Endodermal cell (in vitro differentiated cells): ENCODE measurements at regions not wholly inside any gene's neighbourhood (a gene's known extent, or its start where the extent isn't known, plus 50 kb on each side); places are given as distances from the start of the nearest gene placed in this dataset.

Experiments
- DNase-seq: peaks from one replicate; pipeline ENCODE4 v3.0.0-alpha.2; 2017
- H3K27ac ChIP-seq: 2 replicates; pipeline ENCODE4 v1.5.1; 2013; ENCODE audit warnings: mild to moderate bottlenecking, low read depth, low read length, moderate library complexity
- H3K27me3 ChIP-seq: 2 replicates; pipeline ENCODE4 v1.6.1; 2013; ENCODE audit warnings: mild to moderate bottlenecking, low read length, moderate library complexity; ENCODE audit not compliant: insufficient read depth, control insufficient read depth, poor library complexity, severe bottlenecking
- H3K36me3 ChIP-seq: 2 replicates; pipeline ENCODE4 v1.7.0; 2013; ENCODE audit warnings: mild to moderate bottlenecking, low read length, moderate library complexity; ENCODE audit not compliant: control insufficient read depth, insufficient read depth
- H3K4me1 ChIP-seq: one replicate; pipeline ENCODE4 v1.7.0; 2013; ENCODE audit warnings: low read length; ENCODE audit not compliant: control insufficient read depth, insufficient read depth
- H3K4me3 ChIP-seq: 2 replicates; pipeline ENCODE4 v1.5.1; 2013; ENCODE audit warnings: mild to moderate bottlenecking, low read length, moderate library complexity
- H3K9ac ChIP-seq: 2 replicates; pipeline ENCODE4 v1.6.1; 2013; ENCODE audit warnings: mild to moderate bottlenecking, low read length, moderate library complexity; ENCODE audit not compliant: poor library complexity, severe bottlenecking; ENCODE audit errors: extremely low read depth
- H3K9me3 ChIP-seq: 2 replicates; pipeline ENCODE4 v1.6.1; 2013; ENCODE audit warnings: mild to moderate bottlenecking, low read length, moderate library complexity; ENCODE audit not compliant: control insufficient read depth
- H3K27ac Mint-ChIP-seq: 2 replicates; pipeline ENCODE4 v1.8.0; 2020; ENCODE audit warnings: mixed read lengths
- H3K27me3 Mint-ChIP-seq: 2 replicates; pipeline ENCODE4 v1.8.0; 2021; ENCODE audit warnings: mild to moderate bottlenecking, mixed read lengths; ENCODE audit not compliant: insufficient read depth
- H3K36me3 Mint-ChIP-seq: 2 replicates; pipeline ENCODE4 v1.8.0; 2020; ENCODE audit warnings: low read depth, mixed read lengths
- H3K4me1 Mint-ChIP-seq: 2 replicates; pipeline ENCODE4 v1.8.0; 2020; ENCODE audit warnings: mixed read lengths
- H3K4me3 Mint-ChIP-seq: 2 replicates; pipeline ENCODE4 v1.8.0; 2020; ENCODE audit warnings: mild to moderate bottlenecking, moderate library complexity, mixed read lengths
- H3K9me3 Mint-ChIP-seq: 2 replicates; pipeline ENCODE4 v1.8.0; 2020; ENCODE audit warnings: mild to moderate bottlenecking, mixed read lengths
- WGBS, 2 experiments: methylation state at CpG; one replicate each; pipeline versions ENCODE4 v1.1.5 to v1.1.7; 2013; ENCODE audit warnings: missing lambda C conversion rate in 2 of 2, mixed read lengths in 1 of 2; ENCODE audit not compliant: insufficient coverage in 1 of 2, insufficient read length in 1 of 2; 5-methylcytosine and 5-hydroxymethylcytosine counted together
- TF ChIP-seq, protein P1 (sequence below): fragments of 200-600 bp; sonication (generic); conservative IDR thresholded peaks from 2 replicates; pipeline ENCODE4 v1.5.0; 2021; ENCODE audit warnings: antibody characterized with exemption, mild to moderate bottlenecking

DNA sequence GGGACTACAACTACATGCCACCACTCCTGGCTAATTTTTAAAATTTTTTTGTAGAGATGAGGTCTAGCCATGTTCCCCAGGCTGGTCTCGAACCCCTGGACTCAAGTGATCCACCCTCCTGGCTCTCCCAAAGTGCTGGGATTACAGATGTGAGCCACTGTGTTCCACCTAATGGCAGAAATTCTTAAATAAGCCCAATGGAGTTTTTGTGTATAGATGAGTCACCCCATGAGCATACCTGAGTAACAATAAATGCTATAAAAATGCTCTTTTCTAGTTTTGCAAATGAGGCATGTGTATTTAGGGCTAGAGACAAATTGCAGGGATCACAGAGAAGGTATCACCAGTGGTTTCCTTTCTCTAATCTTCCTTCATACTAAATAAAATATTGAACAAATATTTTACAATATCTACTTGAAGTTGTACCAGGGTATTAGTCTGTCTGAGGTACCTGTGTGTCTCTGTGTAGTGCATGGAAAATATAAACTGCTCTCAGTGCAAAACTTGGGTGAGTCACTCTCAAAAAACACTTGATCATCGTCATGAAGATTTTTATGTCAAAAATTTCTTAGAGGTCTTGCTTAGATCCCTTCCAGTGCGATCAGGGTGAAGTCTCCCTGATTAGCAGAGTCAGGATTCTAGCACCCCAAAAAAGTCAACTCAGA, 337.1 kb upstream of the MMADHC start:
- no peak overlapping the region for H3K9ac ChIP-seq
- Mint-ChIP-seq H3K36me3 (no peaks in the 10 kb centered on the region), H3K9me3 (peaks cover 5% of the 10 kb centered on the region), H3K4me3 (no peak overlapping the region), H3K27ac (no peak overlapping the region), H3K4me1 (peaks cover 3% of the 10 kb centered on the region), H3K27me3 (peaks cover 10% of the 10 kb centered on the region)
- no peak overlapping the region for H3K4me3 ChIP-seq
- no peak for DNase-seq
- 94 to 100% methylated on average over 3 of the region's 3 CpGs for WGBS, 2 experiments
- H3K4me1 ChIP-seq: no peaks in the 10 kb centered on the region
- TF ChIP-seq, protein P1, sequence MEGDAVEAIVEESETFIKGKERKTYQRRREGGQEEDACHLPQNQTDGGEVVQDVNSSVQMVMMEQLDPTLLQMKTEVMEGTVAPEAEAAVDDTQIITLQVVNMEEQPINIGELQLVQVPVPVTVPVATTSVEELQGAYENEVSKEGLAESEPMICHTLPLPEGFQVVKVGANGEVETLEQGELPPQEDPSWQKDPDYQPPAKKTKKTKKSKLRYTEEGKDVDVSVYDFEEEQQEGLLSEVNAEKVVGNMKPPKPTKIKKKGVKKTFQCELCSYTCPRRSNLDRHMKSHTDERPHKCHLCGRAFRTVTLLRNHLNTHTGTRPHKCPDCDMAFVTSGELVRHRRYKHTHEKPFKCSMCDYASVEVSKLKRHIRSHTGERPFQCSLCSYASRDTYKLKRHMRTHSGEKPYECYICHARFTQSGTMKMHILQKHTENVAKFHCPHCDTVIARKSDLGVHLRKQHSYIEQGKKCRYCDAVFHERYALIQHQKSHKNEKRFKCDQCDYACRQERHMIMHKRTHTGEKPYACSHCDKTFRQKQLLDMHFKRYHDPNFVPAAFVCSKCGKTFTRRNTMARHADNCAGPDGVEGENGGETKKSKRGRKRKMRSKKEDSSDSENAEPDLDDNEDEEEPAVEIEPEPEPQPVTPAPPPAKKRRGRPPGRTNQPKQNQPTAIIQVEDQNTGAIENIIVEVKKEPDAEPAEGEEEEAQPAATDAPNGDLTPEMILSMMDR: no peak
- H3K27me3 ChIP-seq: peaks cover 19% of the 10 kb centered on the region
- H3K9me3 ChIP-seq: peaks cover 14% of the 10 kb centered on the region
- no peaks in the 10 kb centered on the region for H3K36me3 ChIP-seq
- H3K27ac ChIP-seq: no peak overlapping the region

DNA sequence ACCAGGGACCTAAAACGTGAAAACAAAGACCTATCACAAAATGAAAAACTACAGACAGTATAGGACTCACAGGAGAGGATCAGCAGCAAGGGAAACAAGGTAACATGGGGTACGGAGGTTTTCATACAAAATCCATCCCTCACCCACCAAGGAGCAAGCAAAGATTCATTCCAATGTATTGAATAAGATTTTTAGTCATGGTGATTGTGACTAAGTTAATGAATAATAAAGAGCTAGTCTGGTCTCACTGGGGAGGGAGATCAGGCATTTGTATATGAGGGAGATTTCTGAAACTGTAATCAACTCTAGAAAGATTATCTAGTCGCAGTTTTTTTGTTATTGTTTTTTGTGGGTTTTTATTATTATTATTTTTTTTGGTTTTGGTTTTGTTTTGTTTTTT, 336.5 kb upstream of the MMADHC start:
- H3K9me3 ChIP-seq: peaks cover 14% of the 10 kb centered on the region
- H3K4me1 Mint-ChIP-seq: peaks cover 3% of the 10 kb centered on the region
- peaks cover 15% of the 10 kb centered on the region for H3K27me3 ChIP-seq
- TF ChIP-seq, protein P1: no peak
- H3K4me3 ChIP-seq: no peak overlapping the region
- no peaks in the 10 kb centered on the region for H3K4me1 ChIP-seq
- H3K9ac ChIP-seq: no peak overlapping the region
- H3K27ac Mint-ChIP-seq: no peak overlapping the region
- no peaks in the 10 kb centered on the region for H3K36me3 Mint-ChIP-seq
- DNase-seq: no peak
- peaks cover 5% of the 10 kb centered on the region for H3K9me3 Mint-ChIP-seq
- peaks cover 10% of the 10 kb centered on the region for H3K27me3 Mint-ChIP-seq
- no peak overlapping the region for H3K4me3 Mint-ChIP-seq
- no peak overlapping the region for H3K27ac ChIP-seq
- 77% methylated on average over 2 of the region's 3 CpGs; no CpG with 5 or more reads in 1 of the 2 experiments for WGBS, 2 experiments
- H3K36me3 ChIP-seq: no peaks in the 10 kb centered on the region

DNA sequence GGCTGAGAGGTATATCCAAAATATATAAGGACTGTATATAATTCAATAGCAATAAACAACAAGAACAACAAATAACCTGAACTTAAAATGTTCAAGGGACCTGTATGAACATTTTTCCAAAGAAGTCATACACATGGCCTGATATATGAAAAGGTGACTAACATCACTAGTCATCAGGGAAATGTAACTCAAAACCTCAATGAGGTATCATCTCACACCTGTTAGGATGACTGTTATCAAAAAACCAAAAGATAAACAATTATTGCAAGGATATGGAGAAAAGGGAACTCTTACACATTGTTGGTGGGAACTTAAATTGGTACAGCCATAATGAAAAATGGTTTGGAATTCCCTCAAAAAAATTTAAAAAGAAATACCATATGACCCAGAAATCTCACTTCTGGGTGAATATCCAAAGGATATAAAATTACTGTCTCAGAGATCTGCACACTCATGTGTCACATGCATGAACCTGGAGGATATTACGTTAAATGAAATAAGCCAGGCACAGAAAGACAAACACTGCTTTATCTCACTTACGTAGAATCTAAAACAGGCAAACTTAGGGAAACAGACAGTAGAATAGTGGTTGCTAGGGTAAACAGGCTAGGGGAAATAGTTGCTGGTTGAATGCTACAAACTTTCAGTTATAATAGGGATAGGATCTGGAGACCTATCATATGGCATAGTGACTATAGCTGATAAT, 334.5 kb upstream of the MMADHC start:
- TF ChIP-seq, protein P1: no peak
- no peak overlapping the region for H3K27ac ChIP-seq
- H3K9ac ChIP-seq: no peak overlapping the region
- no peaks in the 10 kb centered on the region for H3K27me3 ChIP-seq
- Mint-ChIP-seq H3K4me1 (peaks cover 3% of the 10 kb centered on the region), H3K4me3 (no peak overlapping the region), H3K9me3 (peaks cover 5% of the 10 kb centered on the region), H3K36me3 (no peaks in the 10 kb centered on the region), H3K27ac (no peak overlapping the region), H3K27me3 (no peaks in the 10 kb centered on the region)
- 80 to 95% methylated on average over 1 to 2 of the region's 2 CpGs for WGBS, 2 experiments
- no peak overlapping the region for H3K4me3 ChIP-seq
- peaks cover 14% of the 10 kb centered on the region for H3K9me3 ChIP-seq
- no peak for DNase-seq
- H3K4me1 ChIP-seq: no peaks in the 10 kb centered on the region
- H3K36me3 ChIP-seq: no peaks in the 10 kb centered on the region
